Activated T-cell treated with anti-CD3 and anti-CD28 coated beads, Interleukin-2, amount 50 U/mL, for 24 hours (primary cell): ENCODE measurements at regions not wholly inside any gene's neighbourhood (a gene's known extent, or its start where the extent isn't known, plus 50 kb on each side); places are given as distances from the start of the nearest gene placed in this dataset.

Experiments used
- DNase-seq: peaks from one replicate; pipeline ENCODE4 v3.0.0-alpha.2; 2020
- H3K27ac Mint-ChIP-seq: 2 replicates; pipeline ENCODE4 v1.8.0; 2020; ENCODE audit warnings: mild to moderate bottlenecking, mixed read lengths
- H3K27me3 Mint-ChIP-seq: 2 replicates; pipeline ENCODE4 v1.8.0; 2020; ENCODE audit warnings: mixed read lengths
- H3K36me3 Mint-ChIP-seq: 2 replicates; pipeline ENCODE4 v1.8.0; 2020; ENCODE audit warnings: low read depth, mixed read lengths
- H3K4me1 Mint-ChIP-seq: 2 replicates; pipeline ENCODE4 v1.8.0; 2020; ENCODE audit warnings: low read depth, mixed read lengths
- H3K4me3 Mint-ChIP-seq: 2 replicates; pipeline ENCODE4 v1.8.0; 2020; ENCODE audit warnings: mild to moderate bottlenecking, moderate library complexity, mixed read lengths
- H3K9me3 Mint-ChIP-seq: 2 replicates; pipeline ENCODE4 v1.8.0; 2020; ENCODE audit warnings: mixed read lengths

- H3K27me3 Mint-ChIP-seq, result no peaks in the 10 kb centered on the region
- peaks cover 5% of the 10 kb centered on the region for H3K9me3 Mint-ChIP-seq
- H3K4me1 Mint-ChIP-seq, result no peaks in the 10 kb centered on the region
- H3K36me3 Mint-ChIP-seq, result no peaks in the 10 kb centered on the region
- no peak overlapping the region for H3K4me3 Mint-ChIP-seq
- no peak for DNase-seq
- H3K27ac Mint-ChIP-seq, result no peak overlapping the region
These were observed 1038.1 kb upstream of the ARRDC3 start for GRCh38 chr5:92421196-92421595.

DNA sequence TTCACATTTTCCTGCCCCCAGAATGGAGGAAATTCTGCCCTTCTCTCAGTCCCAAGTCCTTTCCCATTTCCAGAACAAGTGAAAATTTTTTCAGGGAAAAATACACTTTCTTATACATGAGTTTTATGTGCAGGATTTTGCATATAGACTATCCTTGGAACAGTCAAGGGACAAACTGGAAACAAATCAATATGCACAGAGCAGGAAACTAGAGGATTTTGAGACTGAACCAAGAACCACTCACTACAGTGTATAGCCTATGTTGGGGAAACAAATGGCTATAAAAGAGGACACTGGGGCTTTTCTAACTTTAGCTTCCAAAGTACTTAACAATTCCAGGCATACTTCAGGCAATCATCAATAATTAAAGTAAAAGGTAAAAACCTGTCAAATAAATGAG, 1036.1 kb upstream of the ARRDC3 start:
- Mint-ChIP-seq H3K4me3 (no peak overlapping the region), H3K27ac (no peak overlapping the region), H3K36me3 (no peaks in the 10 kb centered on the region)

DNA sequence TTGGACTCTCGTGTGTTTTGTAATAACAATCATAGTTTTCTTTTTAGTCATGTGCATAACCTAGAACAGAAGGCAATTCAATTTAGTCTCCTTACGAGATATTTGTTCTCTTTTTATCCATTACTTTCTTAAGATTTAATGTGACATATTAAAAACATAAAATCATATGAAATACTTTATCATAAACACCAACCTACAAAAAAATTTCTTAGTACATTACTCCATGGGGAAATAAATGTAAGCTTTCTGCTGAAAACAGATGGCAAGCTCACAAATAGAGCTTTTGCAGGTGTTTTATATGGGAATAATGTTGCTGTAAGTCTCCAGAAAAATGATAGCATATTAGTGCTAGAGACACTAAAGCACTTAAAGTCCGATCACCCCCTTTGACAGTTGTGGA, 1035.2 kb upstream of the ARRDC3 start:
- H3K9me3 Mint-ChIP-seq, result peaks cover 5% of the 10 kb centered on the region
- no peak overlapping the region for H3K27ac Mint-ChIP-seq
- H3K4me3 Mint-ChIP-seq, result no peak overlapping the region
- H3K4me1 Mint-ChIP-seq, result no peaks in the 10 kb centered on the region
- H3K36me3 Mint-ChIP-seq, result no peaks in the 10 kb centered on the region
- H3K27me3 Mint-ChIP-seq, result no peaks in the 10 kb centered on the region
- DNase-seq, result no peak

More for the DNA sequence above, 1036.1 kb upstream of the ARRDC3 start:
- H3K9me3 Mint-ChIP-seq, result peaks cover 5% of the 10 kb centered on the region
- H3K4me1 Mint-ChIP-seq, result no peaks in the 10 kb centered on the region
- no peak for DNase-seq
- H3K27me3 Mint-ChIP-seq, result no peaks in the 10 kb centered on the region

- no peak overlapping the region for H3K27ac Mint-ChIP-seq
- no peaks in the 10 kb centered on the region for H3K4me1 Mint-ChIP-seq
- DNase-seq, result no peak
- H3K4me3 Mint-ChIP-seq, result no peak overlapping the region
- H3K27me3 Mint-ChIP-seq, result no peaks in the 10 kb centered on the region
- H3K36me3 Mint-ChIP-seq, result no peaks in the 10 kb centered on the region
- no peaks in the 10 kb centered on the region for H3K9me3 Mint-ChIP-seq
These were observed 1026.0 kb upstream of the ARRDC3 start for GRCh38 chr5:92409134-92409533.

DNA sequence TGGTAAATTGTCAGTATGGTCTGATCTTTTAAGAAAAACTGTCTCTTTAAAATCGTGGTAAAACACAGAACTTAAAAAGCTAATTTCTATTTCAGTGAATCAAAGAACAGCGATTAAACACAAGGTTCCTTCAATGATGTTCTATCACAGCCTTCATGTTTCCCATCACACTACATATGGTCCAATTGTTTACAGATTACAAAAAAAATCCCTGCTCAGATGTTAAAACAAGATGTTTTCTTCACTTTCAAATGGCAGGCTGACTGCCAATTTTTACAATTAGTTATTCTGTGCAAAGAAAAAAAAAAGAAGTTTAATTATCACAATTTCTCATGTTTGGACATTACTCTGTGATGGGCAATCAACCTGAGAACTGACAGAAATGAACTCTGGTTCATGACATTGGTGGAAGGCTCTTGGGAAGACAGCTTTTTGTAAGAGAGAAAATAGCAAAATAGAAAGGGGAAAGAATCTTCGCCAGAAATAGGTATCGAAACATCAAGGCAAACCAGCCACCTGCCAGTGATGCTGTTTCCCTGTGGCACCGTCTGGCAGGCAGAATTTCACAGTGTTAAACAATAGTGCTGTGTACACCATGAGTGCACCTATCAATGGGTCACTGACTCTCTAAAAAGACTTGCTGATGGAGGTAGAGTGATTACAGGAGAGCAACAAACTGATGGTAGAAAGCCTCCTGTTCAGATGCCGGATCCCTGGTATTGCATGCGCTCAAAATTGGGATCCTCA, 1020.0 kb upstream of the ARRDC3 start:
- Mint-ChIP-seq H3K27ac (no peak overlapping the region), H3K27me3 (no peaks in the 10 kb centered on the region), H3K4me3 (no peak overlapping the region), H3K36me3 (no peaks in the 10 kb centered on the region), H3K9me3 (no peaks in the 10 kb centered on the region), H3K4me1 (no peaks in the 10 kb centered on the region)
- DNase-seq, result no peak

- H3K9me3 Mint-ChIP-seq, result peaks cover 2% of the 10 kb centered on the region
- no peak for DNase-seq
- no peaks in the 10 kb centered on the region for H3K36me3 Mint-ChIP-seq
- no peak overlapping the region for H3K27ac Mint-ChIP-seq
- H3K4me1 Mint-ChIP-seq, result no peaks in the 10 kb centered on the region
- H3K4me3 Mint-ChIP-seq, result no peak overlapping the region
- no peaks in the 10 kb centered on the region for H3K27me3 Mint-ChIP-seq
These were observed 1018.9 kb upstream of the ARRDC3 start for GRCh38 chr5:92402045-92402444.

GRCh38 chr5:92401492-92401891, 1018.4 kb upstream of the ARRDC3 start:
- H3K4me1 Mint-ChIP-seq, result no peaks in the 10 kb centered on the region
- no peaks in the 10 kb centered on the region for H3K36me3 Mint-ChIP-seq
- DNase-seq, result no peak
- no peaks in the 10 kb centered on the region for H3K27me3 Mint-ChIP-seq
- no peak overlapping the region for H3K27ac Mint-ChIP-seq
- H3K9me3 Mint-ChIP-seq, result peaks cover 2% of the 10 kb centered on the region
- H3K4me3 Mint-ChIP-seq, result no peak overlapping the region

DNA sequence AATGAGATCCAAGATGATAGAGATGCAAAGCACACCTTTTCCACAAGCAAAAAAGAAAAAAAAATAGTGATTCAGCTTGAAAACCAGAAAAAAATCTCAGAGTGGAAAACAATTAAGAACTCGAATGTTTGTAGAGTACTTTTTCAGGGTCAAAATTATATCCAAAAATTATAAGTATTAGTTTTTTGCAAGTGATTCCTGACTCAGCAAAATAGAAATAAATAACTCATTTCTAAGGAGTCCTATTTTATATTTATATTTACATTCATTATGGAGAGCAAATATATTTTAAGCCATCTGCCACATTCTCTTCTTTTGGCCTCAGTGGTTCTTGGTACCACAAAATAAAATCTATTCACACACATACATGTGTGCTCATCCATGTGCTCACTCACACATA, 1011.8 kb upstream of the ARRDC3 start:
- no peak overlapping the region for H3K27ac Mint-ChIP-seq

GRCh38 chr5:92390657-92391056, 1007.5 kb upstream of the ARRDC3 start:
- Mint-ChIP-seq H3K27me3 (no peaks in the 10 kb centered on the region), H3K27ac (no peak overlapping the region), H3K36me3 (no peaks in the 10 kb centered on the region), H3K4me3 (no peak overlapping the region), H3K4me1 (no peaks in the 10 kb centered on the region), H3K9me3 (no peaks in the 10 kb centered on the region)
- DNase-seq, result no peak

More for the DNA sequence above, 1011.8 kb upstream of the ARRDC3 start:
- Mint-ChIP-seq H3K9me3 (peaks cover 2% of the 10 kb centered on the region), H3K4me3 (no peak overlapping the region), H3K36me3 (no peaks in the 10 kb centered on the region), H3K4me1 (no peaks in the 10 kb centered on the region), H3K27me3 (no peaks in the 10 kb centered on the region)
- DNase-seq, result no peak

DNA sequence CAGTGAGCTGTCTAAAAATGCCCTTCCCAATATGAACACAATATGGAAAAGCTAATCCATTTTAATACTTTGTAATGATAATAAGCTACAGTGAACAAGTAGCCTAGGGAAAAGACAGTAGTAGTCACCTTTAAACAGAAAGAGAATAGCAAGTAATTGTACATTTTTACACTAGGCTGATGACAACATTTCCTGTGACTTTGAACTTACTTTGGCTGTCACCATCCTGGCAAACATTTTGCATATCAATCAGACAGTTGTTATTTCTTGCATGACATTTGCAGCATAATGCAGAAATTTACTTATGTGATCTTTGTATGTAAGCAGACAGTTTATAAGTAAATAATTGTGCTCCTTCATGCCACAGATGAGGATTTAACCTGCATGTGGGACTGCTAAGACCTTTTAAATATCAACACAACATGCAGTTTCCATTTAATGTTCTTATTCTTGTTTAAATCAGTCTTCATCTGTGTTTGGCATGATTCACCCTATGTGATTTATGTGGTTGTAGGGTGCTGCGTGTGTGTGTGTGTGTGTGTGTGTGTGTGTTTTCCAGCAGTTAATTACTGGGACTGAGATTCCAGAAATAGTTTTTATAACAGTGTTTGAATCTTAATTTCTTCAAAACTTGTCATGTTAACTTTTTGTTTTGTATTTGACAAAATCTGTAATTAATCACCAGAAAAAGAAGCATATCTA, 997.1 kb upstream of the ARRDC3 start:
- H3K27ac Mint-ChIP-seq, result no peak overlapping the region
- no peaks in the 10 kb centered on the region for H3K27me3 Mint-ChIP-seq
- H3K4me1 Mint-ChIP-seq, result no peaks in the 10 kb centered on the region

DNA sequence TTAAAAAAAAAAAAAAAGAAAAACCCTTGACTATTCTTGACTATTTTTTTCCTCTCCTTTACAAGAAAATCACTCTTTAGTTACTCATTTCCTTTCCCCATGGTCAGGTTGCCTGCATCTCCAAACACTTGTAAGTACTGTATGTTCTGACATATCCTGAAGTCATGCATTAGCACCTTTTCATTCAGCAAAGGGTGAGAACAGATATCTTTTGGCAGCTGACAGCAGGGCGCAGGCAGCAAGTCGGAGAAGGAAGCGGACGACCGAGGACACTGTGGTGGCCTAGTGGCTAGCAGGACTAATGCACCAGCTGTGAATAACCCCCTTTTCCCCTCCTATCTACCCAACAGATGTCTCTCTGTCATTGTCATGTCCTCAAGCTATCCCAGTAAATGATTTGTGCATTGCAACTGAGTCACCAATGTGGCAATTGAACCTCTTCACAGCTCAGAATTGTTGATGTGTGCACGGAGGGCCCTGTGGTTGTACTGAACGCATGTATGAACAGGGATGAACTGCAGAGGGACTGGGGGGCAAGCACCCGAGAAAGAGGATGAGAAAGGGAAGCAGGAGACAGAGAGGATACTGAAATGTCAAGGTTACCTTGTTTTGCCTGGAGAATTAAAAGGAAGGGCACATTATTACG, 996.0 kb upstream of the ARRDC3 start:
- H3K4me3 Mint-ChIP-seq, result no peak overlapping the region
- H3K36me3 Mint-ChIP-seq, result no peaks in the 10 kb centered on the region
- no peaks in the 10 kb centered on the region for H3K27me3 Mint-ChIP-seq
- no peaks in the 10 kb centered on the region for H3K4me1 Mint-ChIP-seq
- DNase-seq, result no peak
- H3K27ac Mint-ChIP-seq, result no peak overlapping the region
- no peaks in the 10 kb centered on the region for H3K9me3 Mint-ChIP-seq

More for the DNA sequence above, 997.1 kb upstream of the ARRDC3 start:
- no peak for DNase-seq
- Mint-ChIP-seq H3K36me3 (no peaks in the 10 kb centered on the region), H3K9me3 (no peaks in the 10 kb centered on the region), H3K4me3 (no peak overlapping the region)

- no peak overlapping the region for H3K4me3 Mint-ChIP-seq
- H3K36me3 Mint-ChIP-seq, result no peaks in the 10 kb centered on the region
- H3K4me1 Mint-ChIP-seq, result no peaks in the 10 kb centered on the region
- no peak for DNase-seq
- H3K27me3 Mint-ChIP-seq, result no peaks in the 10 kb centered on the region
- H3K9me3 Mint-ChIP-seq, result peaks cover 3% of the 10 kb centered on the region
- no peak overlapping the region for H3K27ac Mint-ChIP-seq
These were observed 991.7 kb upstream of the ARRDC3 start for GRCh38 chr5:92374859-92375258.

DNA sequence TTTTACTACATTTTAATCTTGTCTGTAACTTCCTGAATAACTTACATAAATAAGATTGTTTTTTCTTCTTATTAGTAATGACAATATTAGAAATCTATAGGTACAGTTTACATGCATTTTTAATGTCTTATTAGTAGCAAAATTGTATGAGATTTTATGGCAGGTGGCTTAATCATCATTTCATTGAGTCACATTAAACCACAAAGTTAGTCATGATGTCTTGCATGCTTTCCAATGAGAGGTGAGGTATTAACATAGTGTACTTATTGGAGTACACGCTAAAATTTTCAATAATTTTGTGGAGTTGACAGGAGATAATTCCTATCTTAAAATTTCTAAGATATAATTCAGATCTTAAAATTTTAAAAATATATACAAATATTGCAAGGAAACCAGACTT, 989.6 kb upstream of the ARRDC3 start:
- DNase-seq, result no peak
- no peaks in the 10 kb centered on the region for H3K27me3 Mint-ChIP-seq
- H3K4me3 Mint-ChIP-seq, result no peak overlapping the region
- H3K4me1 Mint-ChIP-seq, result no peaks in the 10 kb centered on the region
- H3K9me3 Mint-ChIP-seq, result peaks cover 3% of the 10 kb centered on the region
- H3K27ac Mint-ChIP-seq, result no peak overlapping the region
- no peaks in the 10 kb centered on the region for H3K36me3 Mint-ChIP-seq

GRCh38 chr5:92371889-92372235, 988.7 kb upstream of the ARRDC3 start:
- Mint-ChIP-seq H3K4me1 (no peaks in the 10 kb centered on the region), H3K4me3 (no peak overlapping the region), H3K27me3 (no peaks in the 10 kb centered on the region)

More at GRCh38 chr5:92371889-92372235, 988.7 kb upstream of the ARRDC3 start:
- no peak for DNase-seq
- H3K9me3 Mint-ChIP-seq, result peaks cover 3% of the 10 kb centered on the region
- no peaks in the 10 kb centered on the region for H3K36me3 Mint-ChIP-seq
- H3K27ac Mint-ChIP-seq, result no peak overlapping the region
